Mesendoderm (in vitro differentiated cells): ENCODE measurements at regions not wholly inside any gene's neighbourhood (a gene's known extent, or its start where the extent isn't known, plus 50 kb on each side); places are given as distances from the start of the nearest gene placed in this dataset.

ENCODE experiments used
- DNase-seq: peaks from one replicate; pipeline ENCODE4 v3.0.0; 2013
- H2AK5ac ChIP-seq: 2 replicates; pipeline ENCODE4 v1.6.1; 2013; ENCODE audit warnings: low read length, inconsistent platforms
- H2BK120ac ChIP-seq: 2 replicates; pipeline ENCODE4 v1.6.1; 2013; ENCODE audit warnings: low read depth, mild to moderate bottlenecking, low read length, moderate library complexity, mixed read lengths
- H2BK15ac ChIP-seq: replicated peaks from 2 replicates; pipeline ENCODE4 v1.6.1; 2013; ENCODE audit warnings: low read depth, mild to moderate bottlenecking, moderate library complexity
- H2BK5ac ChIP-seq: 2 replicates; pipeline ENCODE4 v1.6.1; 2013; ENCODE audit warnings: low read length, inconsistent platforms
- H3K18ac ChIP-seq: 2 replicates; pipeline ENCODE4 v1.6.1; 2013; ENCODE audit warnings: mild to moderate bottlenecking, low read length, mixed read lengths
- H3K23ac ChIP-seq: one replicate; pipeline ENCODE4 v1.6.1; 2013; ENCODE audit warnings: low read length
- H3K27ac ChIP-seq: 2 replicates; pipeline ENCODE4 v1.5.1; 2013; ENCODE audit warnings: low read depth, mild to moderate bottlenecking, inconsistent platforms, low read length, moderate library complexity
- H3K27me3 ChIP-seq: 2 replicates; pipeline ENCODE4 v1.6.1; 2013; ENCODE audit warnings: low read length, control low read depth, mild to moderate bottlenecking, inconsistent platforms; ENCODE audit not compliant: insufficient read depth, poor library complexity
- H3K36me3 ChIP-seq: 2 replicates; pipeline ENCODE4 v1.6.1; 2013; ENCODE audit warnings: low read length, inconsistent platforms; ENCODE audit not compliant: control insufficient read depth, insufficient read depth
- H3K4ac ChIP-seq: one replicate; pipeline ENCODE4 v1.6.1; 2013; ENCODE audit warnings: low read depth, mild to moderate bottlenecking, low read length, moderate library complexity
- H3K4me1 ChIP-seq: 2 replicates; pipeline ENCODE4 v1.6.1; 2013; ENCODE audit warnings: low read depth, low read length, inconsistent platforms; ENCODE audit not compliant: control insufficient read depth
- H3K4me2 ChIP-seq: 2 replicates; pipeline ENCODE4 v1.6.1; 2013; ENCODE audit warnings: low read length
- H3K4me3 ChIP-seq: 2 replicates; pipeline ENCODE4 v1.5.1; 2013; ENCODE audit warnings: mild to moderate bottlenecking, low read length
- H3K56ac ChIP-seq: one replicate; pipeline ENCODE4 v1.6.1; 2013; ENCODE audit warnings: low read length
- H3K79me1 ChIP-seq: 2 replicates; pipeline ENCODE4 v1.6.1; 2013; ENCODE audit warnings: low read length, inconsistent platforms
- H3K79me2 ChIP-seq: 2 replicates; pipeline ENCODE4 v1.6.1; 2013; ENCODE audit warnings: mild to moderate bottlenecking, low read length; ENCODE audit not compliant: control insufficient read depth, insufficient read depth
- H3K9ac ChIP-seq: 2 replicates; pipeline ENCODE4 v1.6.1; 2013; ENCODE audit warnings: low read length, inconsistent platforms
- H4K5ac ChIP-seq: one replicate; pipeline ENCODE4 v1.6.1; 2013; ENCODE audit warnings: low read length
- H4K8ac ChIP-seq: one replicate; pipeline ENCODE4 v1.6.1; 2013; ENCODE audit warnings: low read depth, mild to moderate bottlenecking, control low read depth, low read length, moderate library complexity
- WGBS: extraction: QIAGEN DNeasy Blood & Tissue Kit; methylation state at CpG from one replicate; pipeline ENCODE4 v1.1.7; 2013; ENCODE audit warnings: low lambda C conversion rate, missing lambda C conversion rate; ENCODE audit not compliant: insufficient coverage; ENCODE audit errors: extremely low coverage; 5-methylcytosine and 5-hydroxymethylcytosine counted together

DNA sequence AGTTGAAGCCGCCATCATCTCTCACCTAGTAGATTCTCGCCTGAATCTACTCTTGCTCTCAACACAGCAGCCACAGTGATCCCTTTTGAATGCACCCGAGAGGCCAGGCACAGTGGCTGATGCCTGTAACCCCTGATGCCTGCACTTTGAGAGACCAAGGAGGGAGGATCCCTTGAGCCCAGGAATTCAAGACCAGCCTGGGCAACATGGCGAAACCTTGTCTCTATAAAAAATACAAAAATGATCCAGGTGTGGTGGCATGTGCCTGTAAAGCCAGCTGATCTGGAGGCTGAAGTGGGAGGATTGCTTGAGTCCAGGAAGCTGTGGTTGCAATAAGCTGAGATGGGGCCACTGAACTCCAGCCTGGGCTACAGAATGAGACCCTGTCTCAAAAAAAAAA, 60.3 kb upstream of the EML4 start:
- no CpG with 5 or more reads among the region's 4 CpGs for WGBS

DNA sequence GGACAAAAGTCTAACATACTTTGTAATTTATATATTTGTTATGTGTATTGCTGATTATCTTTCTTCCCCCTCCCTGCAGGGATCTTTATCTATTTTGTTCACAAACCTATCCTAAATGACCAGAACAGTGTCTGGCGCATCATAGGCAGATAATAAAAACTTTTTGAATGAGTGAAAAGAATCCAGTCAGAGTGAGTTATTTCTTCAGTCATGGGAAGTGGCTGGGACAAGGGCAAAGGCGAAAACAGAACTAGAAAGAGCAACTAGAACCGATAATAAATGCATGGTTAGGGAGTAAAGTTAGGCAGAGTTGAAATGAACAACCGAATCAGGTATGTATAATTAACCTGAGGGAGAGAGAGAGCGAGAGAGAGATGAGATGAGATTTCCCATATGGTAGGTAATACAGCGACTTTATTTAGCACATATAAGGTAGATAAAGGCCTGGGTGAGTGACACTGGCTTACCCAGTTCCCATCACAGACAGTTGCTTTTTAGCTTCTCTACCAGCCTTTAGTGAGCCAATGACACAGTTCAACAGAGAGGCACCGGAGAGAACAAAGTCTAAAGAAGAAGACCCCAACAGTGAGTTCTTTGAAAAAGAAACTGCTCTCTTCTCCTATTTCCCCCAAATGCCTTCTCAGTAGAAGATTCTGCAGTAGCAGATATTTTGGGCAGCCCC, 59.1 kb upstream of the EML4 start:
- Histone ChIP-seq H4K8ac (no peak overlapping the region), H3K4me2 (no peak overlapping the region), H2BK5ac (no peak overlapping the region), H3K18ac (no peak overlapping the region), H3K27me3 (no peaks in the 10 kb centered on the region), H3K4ac (no peak overlapping the region), H2BK15ac (no peak overlapping the region), H3K56ac (no peak overlapping the region), H3K36me3 (no peaks in the 10 kb centered on the region), H3K4me3 (no peak overlapping the region), H3K79me2 (no peaks in the 10 kb centered on the region), H2BK120ac (no peak overlapping the region), H2AK5ac (no peak overlapping the region), H3K9ac (no peak overlapping the region), H3K4me1 (peaks cover 4% of the 10 kb centered on the region), H3K27ac (no peak overlapping the region), H3K79me1 (no peaks in the 10 kb centered on the region), H4K5ac (no peak overlapping the region), H3K23ac (no peak overlapping the region)
- WGBS, result no CpG with 5 or more reads among the region's 7 CpGs
- no peak for DNase-seq

More for the DNA sequence above, 60.3 kb upstream of the EML4 start:
- Histone ChIP-seq H3K9ac (no peak overlapping the region), H3K23ac (no peak overlapping the region), H3K27ac (no peak overlapping the region), H2BK15ac (no peak overlapping the region), H3K79me1 (no peaks in the 10 kb centered on the region), H3K4ac (no peak overlapping the region), H3K36me3 (no peaks in the 10 kb centered on the region), H3K18ac (no peak overlapping the region), H3K79me2 (no peaks in the 10 kb centered on the region), H2BK5ac (no peak overlapping the region), H3K4me2 (no peak overlapping the region), H3K56ac (no peak overlapping the region), H4K8ac (no peak overlapping the region), H3K4me3 (no peak overlapping the region), H3K27me3 (no peaks in the 10 kb centered on the region), H2AK5ac (no peak overlapping the region), H2BK120ac (no peak overlapping the region), H4K5ac (no peak overlapping the region), H3K4me1 (peaks cover 4% of the 10 kb centered on the region)
- no peak for DNase-seq

DNA sequence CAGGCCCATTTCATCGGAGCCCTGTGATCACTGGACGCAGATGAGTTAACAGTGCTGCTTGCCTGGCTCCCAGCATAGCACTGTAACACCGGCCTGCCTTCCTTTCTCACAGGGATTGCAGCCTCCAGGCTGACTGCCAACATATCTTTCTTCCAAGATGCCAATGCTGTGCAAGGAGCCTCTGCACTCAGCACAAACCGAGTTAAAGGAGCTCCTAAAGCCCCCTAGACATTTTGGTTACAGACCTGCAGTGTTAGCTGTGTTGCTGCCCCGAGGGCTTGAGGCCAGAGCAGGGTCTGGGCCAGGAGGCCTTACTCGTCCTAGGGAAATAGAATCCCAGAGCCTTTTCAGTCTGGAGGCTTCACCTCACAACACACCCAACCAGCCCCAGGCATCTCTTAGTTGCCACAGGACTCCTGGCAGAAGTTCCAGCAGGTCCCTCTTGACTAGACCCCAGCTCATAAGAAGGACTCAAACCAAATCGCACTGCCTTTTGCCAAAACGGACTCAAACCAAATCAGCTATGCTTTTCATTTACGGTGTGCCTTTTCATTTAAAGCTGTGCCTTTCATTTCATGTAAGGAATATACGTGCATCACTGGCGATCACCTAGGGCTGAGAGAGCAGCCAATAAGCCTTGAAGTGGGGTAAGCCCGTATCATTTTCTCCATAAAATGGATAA, 58.4 kb upstream of the EML4 start:
- Histone ChIP-seq H3K4me1 (peaks cover under 1% of the 10 kb centered on the region), H2AK5ac (no peak overlapping the region), H4K8ac (no peak overlapping the region), H2BK120ac (no peak overlapping the region), H3K4ac (no peak overlapping the region), H3K18ac (no peak overlapping the region), H3K23ac (no peak overlapping the region), H3K36me3 (no peaks in the 10 kb centered on the region), H3K9ac (no peak overlapping the region), H2BK15ac (no peak overlapping the region), H3K4me2 (no peak overlapping the region), H3K79me2 (no peaks in the 10 kb centered on the region), H3K79me1 (no peaks in the 10 kb centered on the region), H3K27me3 (no peaks in the 10 kb centered on the region), H3K4me3 (no peak overlapping the region), H2BK5ac (no peak overlapping the region), H3K56ac (no peak overlapping the region), H3K27ac (no peak overlapping the region), H4K5ac (no peak overlapping the region)
- no peak for DNase-seq
- WGBS, result no CpG with 5 or more reads among the region's 12 CpGs

DNA sequence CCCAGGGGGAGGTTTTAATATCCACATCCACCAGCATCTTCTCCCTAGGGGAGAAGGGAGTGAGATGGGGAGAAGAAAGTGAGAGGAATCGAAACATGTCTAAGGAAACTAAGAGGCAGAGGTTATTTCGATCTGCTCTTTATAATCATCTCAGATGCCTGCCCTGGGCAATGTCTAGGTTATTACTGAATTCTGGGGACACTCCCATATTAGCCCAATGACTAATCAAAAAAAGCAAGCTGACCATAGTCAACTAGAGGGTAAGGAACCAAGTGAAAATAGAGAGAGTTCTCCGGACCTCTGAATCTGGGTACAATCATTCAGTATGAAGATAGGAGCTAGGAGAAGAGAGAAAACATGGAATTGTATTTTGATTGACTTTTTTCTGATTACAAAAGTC, 56.7 kb upstream of the EML4 start:
- Histone ChIP-seq H3K27me3 (no peaks in the 10 kb centered on the region), H4K5ac (no peak overlapping the region), H2BK5ac (no peak overlapping the region), H3K4ac (no peak overlapping the region), H3K4me2 (no peak overlapping the region), H3K9ac (no peak overlapping the region), H3K56ac (peak overlapping the region; percentile 34), H2AK5ac (no peak overlapping the region), H3K27ac (no peak overlapping the region), H3K4me3 (no peak overlapping the region), H3K36me3 (no peaks in the 10 kb centered on the region), H3K79me1 (no peaks in the 10 kb centered on the region), H3K18ac (no peak overlapping the region), H3K79me2 (no peaks in the 10 kb centered on the region), H3K4me1 (no peaks in the 10 kb centered on the region), H2BK120ac (no peak overlapping the region), H3K23ac (no peak overlapping the region), H2BK15ac (no peak overlapping the region), H4K8ac (no peak overlapping the region)
- DNase-seq, result no peak
- no CpG with 5 or more reads among the region's 3 CpGs for WGBS

DNA sequence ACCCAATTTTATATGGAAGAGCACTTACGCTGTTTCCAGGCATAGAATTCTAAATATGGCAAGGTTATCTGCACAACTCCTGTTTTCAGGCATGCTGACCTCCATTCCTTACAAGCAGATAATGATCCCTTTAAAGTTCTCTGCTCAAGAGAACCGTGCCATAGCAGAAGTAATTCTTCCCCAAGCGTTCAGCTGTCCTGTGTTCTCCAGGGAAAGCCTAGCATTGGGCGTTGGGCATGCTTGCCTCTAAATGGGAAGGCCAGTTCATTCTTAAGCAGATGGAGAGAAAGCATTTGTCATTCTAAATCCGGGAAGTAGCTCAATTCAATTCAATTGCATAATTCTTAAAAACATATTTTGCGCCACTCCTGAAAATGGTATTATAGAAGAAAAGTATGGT, 55.7 kb upstream of the EML4 start:
- Histone ChIP-seq H3K4me1 (peaks cover 2% of the 10 kb centered on the region), H3K18ac (no peak overlapping the region), H2BK15ac (no peak overlapping the region), H3K79me2 (no peaks in the 10 kb centered on the region), H3K4ac (no peak overlapping the region), H3K36me3 (no peaks in the 10 kb centered on the region), H3K23ac (no peak overlapping the region), H3K9ac (no peak overlapping the region), H2BK120ac (no peak overlapping the region), H2AK5ac (no peak overlapping the region), H3K79me1 (no peaks in the 10 kb centered on the region), H2BK5ac (no peak overlapping the region), H4K8ac (no peak overlapping the region), H3K4me2 (no peak overlapping the region), H3K4me3 (no peak overlapping the region), H3K27ac (no peak overlapping the region), H4K5ac (no peak overlapping the region), H3K56ac (no peak overlapping the region), H3K27me3 (no peaks in the 10 kb centered on the region)
- no CpG with 5 or more reads among the region's 6 CpGs for WGBS
- DNase-seq, result no peak
